Psoas muscle (tissue), 7 donors: ENCODE measurements at regions not wholly inside any gene's neighbourhood (a gene's known extent, or its start where the extent isn't known, plus 50 kb on each side); places are given as distances from the start of the nearest gene placed in this dataset.

ENCODE experiments used
- ATAC-seq, 4 donors: fragments of 200-7000 bp; cut with Tn5 transposase; one replicate each; pipeline ENCODE4 v1.9.1; 2020; ENCODE audit warnings: moderate library complexity in 3 of 4, mild to moderate bottlenecking in 2 of 4
- DNase-seq, 2 donors: peaks; one replicate each; pipeline ENCODE4 v3.0.0-alpha.2; 2020
- H3K27ac ChIP-seq: fragments of 200-600 bp; one replicate; pipeline ENCODE4 v1.8.0; 2022
- H3K27me3 ChIP-seq, 3 donors: fragments of 200-600 bp in 1 of 3; one replicate each; pipeline versions ENCODE4 v1.6.1 to v1.8.0; 2013 to 2022; ENCODE audit warnings: low read length in 2 of 3, mild to moderate bottlenecking in 2 of 3, moderate library complexity in 1 of 3; ENCODE audit not compliant: insufficient read depth in 3 of 3
- H3K36me3 ChIP-seq, 2 donors: fragments of 200-600 bp in 1 of 2; one replicate each; pipeline versions ENCODE4 v1.6.1 to v1.8.0; 2013 to 2022; ENCODE audit warnings: low read depth in 1 of 2, mild to moderate bottlenecking in 1 of 2, moderate library complexity in 1 of 2; ENCODE audit not compliant: insufficient read depth in 1 of 2
- H3K4me1 ChIP-seq: fragments of 200-600 bp; one replicate; pipeline ENCODE4 v1.8.0; 2022
- H3K4me3 ChIP-seq: fragments of 200-600 bp; one replicate; pipeline ENCODE4 v1.8.0; 2022; ENCODE audit warnings: mild to moderate bottlenecking
- H3K9me3 ChIP-seq: fragments of 200-600 bp; one replicate; pipeline ENCODE4 v1.8.0; 2022
- CTCF ChIP-seq: fragments of 200-600 bp; IDR thresholded peaks from one replicate; pipeline ENCODE4 v1.8.0; 2022; ENCODE audit warnings: antibody characterized with exemption
- WGBS, 3 donors: extraction: QIAGEN DNeasy Blood & Tissue Kit; methylation state at CpG; one replicate each; pipeline versions ENCODE4 v1.1.6 to v1.1.7; 2013; 5-methylcytosine and 5-hydroxymethylcytosine counted together
- intact Hi-C, 2 donors: fragments of 100-400 bp; cut with DNase I; formaldehyde crosslinking; loops; one replicate each; pipeline versions ENCODE4 v1.11.0 to v1.14.2; 2022
- donor health status: healthy with polysubstance abuse.
- donor health status: DM: no; HTN: no; CAD: no; lungs with moderate emphysema.
- donor health status: Bipolar disorder and iron deficiency.
- donor health status: healthy.
- donor health status: DM: yes; HTN: yes; CAD: no.
- donor health status: DM: no; HTN: no; CAD: no.
- donor health status: DM: yes; HTN: yes; CAD: no.

GRCh38 chr2:16176971-16177480 is 236.7 kb downstream of the MYCN start:
- no peak overlapping the region for H3K27ac ChIP-seq
- no peak overlapping the region for H3K4me3 ChIP-seq
- intact Hi-C loops: no loop called here
- WGBS, 3 donors: 95 to 96% (median 96%) methylated on average over 9 of the region's 9 CpGs
- no peaks in the 10 kb centered on the region for H3K36me3 ChIP-seq
- DNase-seq: no peak
- TF ChIP-seq CTCF: no peak
- no peaks in the 10 kb centered on the region for H3K27me3 ChIP-seq
- no peaks in the 10 kb centered on the region for H3K4me1 ChIP-seq
- no peaks in the 10 kb centered on the region for H3K9me3 ChIP-seq
- ATAC-seq: no peak

GRCh38 chr2:16175247-16175825 is 235.0 kb downstream of the MYCN start:
- H3K4me3 ChIP-seq: no peak overlapping the region
- 77 to 85% (median 78%) methylated on average over 3 of the region's 3 CpGs for WGBS, 3 donors
- H3K27ac ChIP-seq: no peak overlapping the region
- ATAC-seq: no peak
- no peaks in the 10 kb centered on the region for H3K4me1 ChIP-seq
- no peak for TF ChIP-seq CTCF
- intact Hi-C loops: no loop called here
- H3K9me3 ChIP-seq: no peaks in the 10 kb centered on the region
- H3K36me3 ChIP-seq: no peaks in the 10 kb centered on the region
- no peak for DNase-seq
- no peaks in the 10 kb centered on the region for H3K27me3 ChIP-seq

GRCh38 chr2:16174693-16175045 is 234.3 kb downstream of the MYCN start:
- H3K4me1 ChIP-seq: no peaks in the 10 kb centered on the region
- no peaks in the 10 kb centered on the region for H3K27me3 ChIP-seq
- no peak overlapping the region for H3K4me3 ChIP-seq
- no peak overlapping the region for H3K27ac ChIP-seq
- DNase-seq (no peak), ATAC-seq (no peak)
- H3K36me3 ChIP-seq: no peaks in the 10 kb centered on the region
- intact Hi-C loops: no loop called here
- H3K9me3 ChIP-seq: no peaks in the 10 kb centered on the region
- no peak for TF ChIP-seq CTCF
- 93 to 95% (median 94%) methylated on average over 3 of the region's 3 CpGs for WGBS, 3 donors

- Histone ChIP-seq H3K27ac (no peak overlapping the region), H3K9me3 (no peaks in the 10 kb centered on the region), H3K4me1 (no peaks in the 10 kb centered on the region), H3K27me3 (no peaks in the 10 kb centered on the region), H3K36me3 (no peaks in the 10 kb centered on the region), H3K4me3 (no peak overlapping the region)
- ATAC-seq (no peak), DNase-seq (no peak)
- no peak for TF ChIP-seq CTCF
- WGBS, 3 donors: 82 to 95% (median 92%) methylated on average over 3 of the region's 3 CpGs
- intact Hi-C loops: no loop called here
Measured at GRCh38 chr2:16173893-16174692, 233.7 kb downstream of the MYCN start.
